Spleen (tissue), 7 donors: ENCODE measurements at regions not wholly inside any gene's neighbourhood (a gene's known extent, or its start where the extent isn't known, plus 50 kb on each side); places are given as distances from the start of the nearest gene placed in this dataset.

ENCODE experiments used
- CTCF ChIP-seq, 11 experiments: fragments of 200-600 bp in 7 of 11; fragments of 450-650 bp in 4 of 11; sonication (generic) in 4 of 11; IDR thresholded peaks in 8 of 11; conservative IDR thresholded peaks in 3 of 11; 1 replicate in 7 of 11; 2 replicates in 4 of 11; pipeline versions ENCODE4 v1.4.0 to v1.8.0; 2016 to 2021; ENCODE audit warnings: antibody characterized with exemption in 11 of 11, inconsistent platforms in 4 of 11, mild to moderate bottlenecking in 1 of 11
- POLR2A ChIP-seq, 3 donors: fragments of 450-650 bp; IDR thresholded peaks; one replicate each; pipeline ENCODE4 v1.5.1; 2017; ENCODE audit warnings: antibody characterized with exemption in 3 of 3, mild to moderate bottlenecking in 1 of 3
- POLR2AphosphoS5 ChIP-seq, 3 donors: sonication (generic); formaldehyde crosslinking; IDR thresholded peaks; one replicate each; pipeline ENCODE4 v1.5.1; 2017; ENCODE audit warnings: antibody characterized with exemption in 3 of 3
- donor health status: DM: no; HTN: no; CAD: no; lungs with moderate emphysema.
- donor health status: DM: no; HTN: no; CAD: no.
- donor health status: DM: no; HTN: no; CAD: no.

- TF ChIP-seq CTCF (IDR thresholded peaks at IDR 0.05 in 8 of 11, conservative IDR thresholded peaks at IDR 0.05 in 3 of 11) (no peak), POLR2A (IDR thresholded peaks at IDR 0.05) (no peak), POLR2AphosphoS5 (IDR thresholded peaks at IDR 0.05) (no peak)
These were observed 204.2 kb downstream of the CBLN2 start for GRCh38 chr18:72339976-72340375.
